ENCODE measurements at regions not wholly inside any gene's neighbourhood (a gene's known extent, or its start where the extent isn't known, plus 50 kb on each side); places are given as distances from the start of the nearest gene placed in this dataset.
A peak's percentile ranks its signal among the peaks of the same experiment; 100 is the strongest.

- Mint-ChIP-seq H3K4me1 (ENCODE audit: low read depth, unreplicated experiment) (no peaks in the 10 kb centered on the region), H3K9me3 (ENCODE audit: low read depth, unreplicated experiment) (peaks cover 2% of the 10 kb centered on the region), H3K27ac (ENCODE audit: unreplicated experiment) (no peak overlapping the region), H3K36me3 (ENCODE audit: insufficient read depth, unreplicated experiment) (no peaks in the 10 kb centered on the region), H3K4me3 (ENCODE audit: low read depth, unreplicated experiment) (no peak overlapping the region), H3K27me3 (ENCODE audit: unreplicated experiment) (peaks cover 20% of the 10 kb centered on the region)
- no peak for TF ChIP-seq CTCF (IDR thresholded peaks at IDR 0.05; ENCODE audit: unreplicated experiment)
- BruUV-seq (replicated peaks), result no TSS peak
- DNase-seq, result no peak
- intact Hi-C loops (cut with micrococcal nuclease; ENCODE audit: unreplicated experiment), result no loop called here
- CTCF ChIA-PET, result interaction anchor here (1.2 kb wide), 1 partner anchor 13 kb away, joined by 3 read pairs; no protein-coding TSS in a partner anchor
Observed at GRCh38 chrX:40405399-40405798, 175.4 kb upstream of the ATP6AP2 start.

GRCh38 chrX:40403757-40404156, 177.0 kb upstream of the ATP6AP2 start:
- Mint-ChIP-seq H3K36me3 (ENCODE audit: insufficient read depth, unreplicated experiment) (no peaks in the 10 kb centered on the region), H3K4me1 (ENCODE audit: low read depth, unreplicated experiment) (no peaks in the 10 kb centered on the region), H3K27me3 (ENCODE audit: unreplicated experiment) (peaks cover 20% of the 10 kb centered on the region), H3K4me3 (ENCODE audit: low read depth, unreplicated experiment) (no peak overlapping the region), H3K9me3 (ENCODE audit: low read depth, unreplicated experiment) (peaks cover 2% of the 10 kb centered on the region), H3K27ac (ENCODE audit: unreplicated experiment) (no peak overlapping the region)
- no TSS peak for BruUV-seq (replicated peaks)
- intact Hi-C loops (cut with micrococcal nuclease; ENCODE audit: unreplicated experiment), result no loop called here
- CTCF ChIA-PET, result no interaction called here
- TF ChIP-seq CTCF (IDR thresholded peaks at IDR 0.05; ENCODE audit: unreplicated experiment), result no peak
- no peak for DNase-seq

GRCh38 chrX:40402831-40403533, 177.8 kb upstream of the ATP6AP2 start:
- Mint-ChIP-seq H3K4me3 (ENCODE audit: low read depth, unreplicated experiment) (no peak overlapping the region), H3K4me1 (ENCODE audit: low read depth, unreplicated experiment) (no peaks in the 10 kb centered on the region), H3K9me3 (ENCODE audit: low read depth, unreplicated experiment) (no peaks in the 10 kb centered on the region), H3K36me3 (ENCODE audit: insufficient read depth, unreplicated experiment) (no peaks in the 10 kb centered on the region), H3K27me3 (ENCODE audit: unreplicated experiment) (peaks cover 13% of the 10 kb centered on the region), H3K27ac (ENCODE audit: unreplicated experiment) (no peak overlapping the region)
- no TSS peak for BruUV-seq (replicated peaks)
- no peak for TF ChIP-seq CTCF (IDR thresholded peaks at IDR 0.05; ENCODE audit: unreplicated experiment)
- CTCF ChIA-PET, result no interaction called here
- DNase-seq, result peak; percentile 1
- intact Hi-C loops (cut with micrococcal nuclease; ENCODE audit: unreplicated experiment), result no loop called here

GRCh38 chrX:40395102-40395501, 185.7 kb upstream of the ATP6AP2 start:
- Mint-ChIP-seq H3K36me3 (ENCODE audit: insufficient read depth, unreplicated experiment) (no peaks in the 10 kb centered on the region), H3K27ac (ENCODE audit: unreplicated experiment) (no peak overlapping the region), H3K4me3 (ENCODE audit: low read depth, unreplicated experiment) (no peak overlapping the region), H3K4me1 (ENCODE audit: low read depth, unreplicated experiment) (no peaks in the 10 kb centered on the region), H3K9me3 (ENCODE audit: low read depth, unreplicated experiment) (no peaks in the 10 kb centered on the region), H3K27me3 (ENCODE audit: unreplicated experiment) (no peaks in the 10 kb centered on the region)
- CTCF ChIA-PET, result no interaction called here
- DNase-seq, result no peak
- TF ChIP-seq CTCF (IDR thresholded peaks at IDR 0.05; ENCODE audit: unreplicated experiment), result no peak
- intact Hi-C loops (cut with micrococcal nuclease; ENCODE audit: unreplicated experiment), result no loop called here
- BruUV-seq (replicated peaks), result no TSS peak
